KMS-11 (cell line): ENCODE measurements at regions not wholly inside any gene's neighbourhood (a gene's known extent, or its start where the extent isn't known, plus 50 kb on each side); places are given as distances from the start of the nearest gene placed in this dataset.

Source experiments
- H2AFZ ChIP-seq: fragments of 200-600 bp; sonication (generic); 2 replicates; pipeline ENCODE4 v1.6.1; 2016; ENCODE audit warnings: antibody characterized with exemption, mixed run types, low read depth
- H3K27ac ChIP-seq: fragments of 200-600 bp; sonication (generic); 2 replicates; pipeline ENCODE4 v1.6.1; 2016; ENCODE audit warnings: mild to moderate bottlenecking, mixed run types
- H3K27me3 ChIP-seq: fragments of 200-600 bp; sonication (generic); 2 replicates; pipeline ENCODE4 v1.6.1; 2017; ENCODE audit warnings: mild to moderate bottlenecking, low read depth, mixed run types, moderate library complexity; ENCODE audit not compliant: insufficient read depth
- H3K36me3 ChIP-seq: fragments of 200-600 bp; sonication (generic); 2 replicates; pipeline ENCODE4 v1.6.1; 2017; ENCODE audit warnings: mild to moderate bottlenecking, mixed run types; ENCODE audit not compliant: insufficient read depth
- H3K4me1 ChIP-seq: fragments of 200-600 bp; sonication (generic); 2 replicates; pipeline ENCODE4 v1.6.1; 2016; ENCODE audit warnings: mild to moderate bottlenecking, low read depth, mixed run types; ENCODE audit not compliant: poor library complexity, severe bottlenecking
- H3K4me2 ChIP-seq: fragments of 200-600 bp; sonication (generic); 2 replicates; pipeline ENCODE4 v1.7.0; 2016; ENCODE audit warnings: mild to moderate bottlenecking, mixed run types
- H3K4me3 ChIP-seq: fragments of 200-600 bp; sonication (generic); IDR thresholded peaks from 2 replicates; pipeline ENCODE4 v1.6.1; 2017; ENCODE audit warnings: low read depth, low read length, mixed read lengths; ENCODE audit not compliant: insufficient read depth
- H3K79me2 ChIP-seq: fragments of 200-600 bp; sonication (generic); 2 replicates; pipeline ENCODE4 v1.6.1; 2016; ENCODE audit warnings: low read depth, mixed run types; ENCODE audit not compliant: insufficient read depth
- H3K9ac ChIP-seq: fragments of 200-600 bp; sonication (generic); 2 replicates; pipeline ENCODE4 v1.6.1; 2016; ENCODE audit warnings: mild to moderate bottlenecking, mixed run types
- H4K20me1 ChIP-seq: fragments of 200-600 bp; sonication (generic); 2 replicates; pipeline ENCODE4 v1.6.1; 2016; ENCODE audit warnings: mild to moderate bottlenecking, mixed run types; ENCODE audit not compliant: insufficient read depth
- CTCF ChIP-seq: fragments of 200-600 bp; sonication (generic); conservative IDR thresholded peaks from 2 replicates; pipeline ENCODE4 v1.6.1; 2017; ENCODE audit warnings: low read depth, mild to moderate bottlenecking, antibody characterized with exemption, low read length, moderate library complexity, mixed read lengths

- no peak overlapping the region for H3K9ac ChIP-seq
- no peaks in the 10 kb centered on the region for H3K4me1 ChIP-seq
- H3K4me3 ChIP-seq = no peak overlapping the region
- no peak overlapping the region for H3K27ac ChIP-seq
- H3K79me2 ChIP-seq = no peaks in the 10 kb centered on the region
- TF ChIP-seq CTCF = no peak
- H3K4me2 ChIP-seq = no peak overlapping the region
- no peaks in the 10 kb centered on the region for H3K27me3 ChIP-seq
- H2AFZ ChIP-seq = no peak overlapping the region
- no peaks in the 10 kb centered on the region for H4K20me1 ChIP-seq
- no peaks in the 10 kb centered on the region for H3K36me3 ChIP-seq
Measured at GRCh38 chr7:32266932-32267475, 196.8 kb upstream of the PDE1C start.

GRCh38 chr7:32264702-32265284 is 194.6 kb upstream of the PDE1C start:
- Histone ChIP-seq H3K27ac (no peak overlapping the region), H2AFZ (no peak overlapping the region), H3K4me2 (no peak overlapping the region), H3K27me3 (no peaks in the 10 kb centered on the region), H4K20me1 (no peaks in the 10 kb centered on the region), H3K9ac (no peak overlapping the region), H3K79me2 (no peaks in the 10 kb centered on the region), H3K4me3 (no peak overlapping the region), H3K36me3 (no peaks in the 10 kb centered on the region), H3K4me1 (no peaks in the 10 kb centered on the region)
- TF ChIP-seq CTCF = no peak

- Histone ChIP-seq H3K9ac (no peak overlapping the region), H2AFZ (no peak overlapping the region), H3K4me3 (no peak overlapping the region), H3K36me3 (no peaks in the 10 kb centered on the region), H3K4me1 (no peaks in the 10 kb centered on the region), H3K79me2 (no peaks in the 10 kb centered on the region), H4K20me1 (no peaks in the 10 kb centered on the region), H3K27me3 (no peaks in the 10 kb centered on the region), H3K4me2 (no peak overlapping the region), H3K27ac (no peak overlapping the region)
- no peak for TF ChIP-seq CTCF
Measured at GRCh38 chr7:32263611-32264010, 193.4 kb upstream of the PDE1C start.

- no peak for TF ChIP-seq CTCF
- H2AFZ ChIP-seq = no peak overlapping the region
- H3K4me1 ChIP-seq = no peaks in the 10 kb centered on the region
- H4K20me1 ChIP-seq = no peaks in the 10 kb centered on the region
- no peaks in the 10 kb centered on the region for H3K36me3 ChIP-seq
- H3K9ac ChIP-seq = no peak overlapping the region
- H3K79me2 ChIP-seq = no peaks in the 10 kb centered on the region
- no peak overlapping the region for H3K4me3 ChIP-seq
- H3K27me3 ChIP-seq = no peaks in the 10 kb centered on the region
- H3K4me2 ChIP-seq = no peak overlapping the region
- no peak overlapping the region for H3K27ac ChIP-seq
Measured at GRCh38 chr7:32262315-32262714, 192.1 kb upstream of the PDE1C start.
